Prostate gland (tissue), 2 donors: ENCODE measurements at regions not wholly inside any gene's neighbourhood (a gene's known extent, or its start where the extent isn't known, plus 50 kb on each side); places are given as distances from the start of the nearest gene placed in this dataset.

Source experiments
- DNase-seq: peaks from one replicate; pipeline ENCODE4 v3.0.0-alpha.2; 2019; ENCODE audit warnings: low spot score
- H3K27ac ChIP-seq, 2 donors: fragments of 200-600 bp; sonication (generic); 2 replicates each; pipeline ENCODE4 v1.5.1; 2017 to 2019
- H3K27me3 ChIP-seq: fragments of 200-600 bp; sonication (generic); replicated peaks from 2 replicates; pipeline ENCODE4 v1.5.1; 2019; ENCODE audit not compliant: insufficient read depth
- H3K36me3 ChIP-seq, 2 donors: fragments of 200-600 bp; sonication (generic); 1 replicate in 1 of 2; 2 replicates in 1 of 2; pipeline versions ENCODE4 v1.5.1 to v1.8.1; 2017 to 2019
- H3K4me1 ChIP-seq: fragments of 200-600 bp; sonication (generic); replicated peaks from 2 replicates; pipeline ENCODE4 v1.5.1; 2019
- H3K4me3 ChIP-seq, 2 donors: fragments of 200-600 bp; sonication (generic); 2 replicates each; pipeline ENCODE4 v1.5.1; 2017 to 2019
- H3K9me3 ChIP-seq: fragments of 200-600 bp; sonication (generic); 2 replicates; pipeline ENCODE4 v1.5.1; 2017
- CTCF ChIP-seq, 4 experiments: fragments of 200-600 bp in 2 of 4; fragments of 450-650 bp in 2 of 4; sonication (generic) in 2 of 4; IDR thresholded peaks; 1 replicate in 3 of 4; 2 replicates in 1 of 4; pipeline ENCODE4 v1.5.1; 2016 to 2019; ENCODE audit warnings: antibody characterized with exemption in 4 of 4, mild to moderate bottlenecking in 2 of 4, moderate library complexity in 2 of 4
- POLR2A ChIP-seq: fragments of 450-650 bp; IDR thresholded peaks from one replicate; pipeline ENCODE4 v1.6.1; 2016; ENCODE audit warnings: antibody characterized with exemption, mild to moderate bottlenecking
- POLR2AphosphoS5 ChIP-seq: sonication (generic); formaldehyde crosslinking; IDR thresholded peaks from one replicate; pipeline ENCODE4 v1.6.1; 2017; ENCODE audit warnings: antibody characterized with exemption
- WGBS: methylation state at CpG from one replicate; pipeline ENCODE4 v1.1.5; 2018; 5-methylcytosine and 5-hydroxymethylcytosine counted together
- intact Hi-C: fragments of 100-400 bp; cut with DNase I; formaldehyde crosslinking; loops from one replicate; pipeline ENCODE4 v1.14.2; 2022

GRCh38 chr2:19003554-19003953 lies 354.9 kb downstream of the OSR1 start:
- H3K27me3 ChIP-seq, result no peaks in the 10 kb centered on the region
- H3K27ac ChIP-seq, result no peak overlapping the region
- H3K4me1 ChIP-seq, result no peaks in the 10 kb centered on the region
- no peaks in the 10 kb centered on the region for H3K36me3 ChIP-seq
- DNase-seq, result no peak
- intact Hi-C loops, result no loop called here
- H3K9me3 ChIP-seq, result no peaks in the 10 kb centered on the region
- TF ChIP-seq POLR2AphosphoS5, result no peak
- no peak for TF ChIP-seq CTCF (IDR thresholded peaks at IDR 0.05)
- no peak for TF ChIP-seq POLR2A
- no peak overlapping the region for H3K4me3 ChIP-seq

GRCh38 chr2:19000776-19001175 lies 357.6 kb downstream of the OSR1 start:
- TF ChIP-seq POLR2AphosphoS5, result no peak
- TF ChIP-seq CTCF (IDR thresholded peaks at IDR 0.05), result no peak
- no peak for TF ChIP-seq POLR2A
- no peaks in the 10 kb centered on the region for H3K4me1 ChIP-seq
- no peaks in the 10 kb centered on the region for H3K9me3 ChIP-seq
- no peaks in the 10 kb centered on the region for H3K36me3 ChIP-seq
- no peak overlapping the region for H3K4me3 ChIP-seq
- 86% methylated on average over 3 of the region's 3 CpGs for WGBS
- no peak overlapping the region for H3K27ac ChIP-seq
- no peaks in the 10 kb centered on the region for H3K27me3 ChIP-seq
- DNase-seq, result no peak
- intact Hi-C loops, result no loop called here

GRCh38 chr2:18999198-18999597 lies 359.2 kb downstream of the OSR1 start:
- H3K27me3 ChIP-seq, result no peaks in the 10 kb centered on the region
- H3K9me3 ChIP-seq, result no peaks in the 10 kb centered on the region
- no peaks in the 10 kb centered on the region for H3K36me3 ChIP-seq
- intact Hi-C loops, result no loop called here
- H3K27ac ChIP-seq, result no peak overlapping the region
- WGBS, result 92% methylated on average over 2 of the region's 2 CpGs
- no peaks in the 10 kb centered on the region for H3K4me1 ChIP-seq
- H3K4me3 ChIP-seq, result no peak overlapping the region
- TF ChIP-seq POLR2AphosphoS5, result no peak
- TF ChIP-seq POLR2A, result no peak
- no peak for TF ChIP-seq CTCF (IDR thresholded peaks at IDR 0.05)
- no peak for DNase-seq

GRCh38 chr2:18998491-18998890 lies 359.9 kb downstream of the OSR1 start:
- H3K4me1 ChIP-seq, result no peaks in the 10 kb centered on the region
- H3K27ac ChIP-seq, result no peak overlapping the region
- no peaks in the 10 kb centered on the region for H3K36me3 ChIP-seq
- no peaks in the 10 kb centered on the region for H3K9me3 ChIP-seq
- no peak for TF ChIP-seq POLR2A
- TF ChIP-seq POLR2AphosphoS5, result no peak
- TF ChIP-seq CTCF (IDR thresholded peaks at IDR 0.05), result no peak
- intact Hi-C loops, result no loop called here
- 76% methylated on average over 1 of the region's 1 CpG for WGBS
- no peaks in the 10 kb centered on the region for H3K27me3 ChIP-seq
- H3K4me3 ChIP-seq, result no peak overlapping the region
- DNase-seq, result no peak

- Histone ChIP-seq H3K36me3 (no peaks in the 10 kb centered on the region), H3K27ac (no peak overlapping the region), H3K4me3 (no peak overlapping the region), H3K4me1 (no peaks in the 10 kb centered on the region), H3K9me3 (no peaks in the 10 kb centered on the region), H3K27me3 (no peaks in the 10 kb centered on the region)
- TF ChIP-seq POLR2A (no peak), CTCF (IDR thresholded peaks at IDR 0.05) (no peak), POLR2AphosphoS5 (no peak)
- WGBS, result 98% methylated on average over 3 of the region's 3 CpGs
- intact Hi-C loops, result no loop called here
- DNase-seq, result no peak
Observed at GRCh38 chr2:18993756-18994338, 364.6 kb downstream of the OSR1 start.
